Neuron (in vitro differentiated cells): ENCODE measurements at regions not wholly inside any gene's neighbourhood (a gene's known extent, or its start where the extent isn't known, plus 50 kb on each side); places are given as distances from the start of the nearest gene placed in this dataset.
"Not testable (repeated sequence)": the region's sequence is repeated elsewhere in the genome, so short reads cannot be mapped to it uniquely, and the experiment has no call there.

Source experiments
- H2AFZ ChIP-seq: one replicate; pipeline ENCODE4 v1.6.1; 2013; ENCODE audit warnings: low read depth, mild to moderate bottlenecking, inconsistent platforms, low read length, moderate library complexity
- H3K27me3 ChIP-seq: one replicate; pipeline ENCODE4 v1.6.1; 2013; ENCODE audit warnings: low read length; ENCODE audit not compliant: insufficient read depth
- H3K36me3 ChIP-seq: one replicate; pipeline ENCODE4 v1.6.1; 2013; ENCODE audit warnings: low read length; ENCODE audit not compliant: insufficient read depth
- H3K4me1 ChIP-seq: one replicate; pipeline ENCODE4 v1.6.1; 2013; ENCODE audit warnings: low read length; ENCODE audit not compliant: insufficient read depth
- H3K4me3 ChIP-seq: 2 replicates; pipeline ENCODE4 v1.5.1; 2013; ENCODE audit warnings: mild to moderate bottlenecking, low read length, moderate library complexity
- H3K9me3 ChIP-seq: one replicate; pipeline ENCODE4 v1.6.1; 2013; ENCODE audit warnings: low read length

DNA sequence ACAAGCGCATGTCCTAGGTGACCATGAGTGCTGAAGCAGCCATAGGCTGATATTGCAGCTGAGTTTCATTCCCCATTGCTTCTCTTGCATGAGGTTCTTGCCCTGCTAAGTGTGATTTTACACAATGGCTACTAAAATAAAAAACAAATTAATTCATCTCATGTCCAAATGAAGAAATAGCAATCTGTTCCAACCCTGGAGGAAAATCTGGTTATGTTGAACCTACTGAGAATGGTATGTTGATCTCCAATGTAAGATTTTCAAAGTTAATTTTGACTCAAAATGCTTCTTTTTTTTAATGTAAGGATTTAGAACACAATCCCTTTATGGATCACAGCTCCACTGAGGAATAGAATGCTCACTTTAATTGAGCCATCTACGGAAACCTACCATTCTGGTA, 254.2 kb upstream of the CRBN start:
- H3K4me1 ChIP-seq: no peaks in the 10 kb centered on the region
- H3K9me3 ChIP-seq: no peaks in the 10 kb centered on the region
- peaks cover 2% of the 10 kb centered on the region for H3K27me3 ChIP-seq
- H3K4me3 ChIP-seq: no peak overlapping the region
- H2AFZ ChIP-seq: no peak overlapping the region
- no peaks in the 10 kb centered on the region for H3K36me3 ChIP-seq

DNA sequence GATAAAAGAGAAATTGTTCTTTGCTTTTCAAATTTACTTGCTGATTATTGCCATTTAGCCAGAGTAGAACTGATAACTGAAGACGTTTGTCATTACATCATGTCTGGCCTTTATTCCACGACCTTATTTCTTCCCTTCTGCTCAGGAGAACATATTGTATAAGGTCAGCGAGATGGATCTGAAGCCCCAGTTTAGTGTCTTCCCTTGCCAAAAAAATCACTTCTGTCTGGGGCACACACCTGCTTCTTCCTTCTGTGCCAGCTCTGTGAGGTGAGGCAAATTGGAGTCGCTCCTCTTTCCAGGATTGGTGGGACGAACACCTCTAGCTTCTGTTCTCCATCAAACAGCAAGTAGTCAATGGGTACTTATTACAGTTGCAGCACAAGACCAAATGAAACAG, 250.3 kb upstream of the CRBN start:
- H3K27me3 ChIP-seq: peaks cover 2% of the 10 kb centered on the region
- H3K36me3 ChIP-seq: no peaks in the 10 kb centered on the region
- H3K4me1 ChIP-seq: no peaks in the 10 kb centered on the region
- H3K9me3 ChIP-seq: no peaks in the 10 kb centered on the region
- H2AFZ ChIP-seq: no peak overlapping the region
- no peak overlapping the region for H3K4me3 ChIP-seq

DNA sequence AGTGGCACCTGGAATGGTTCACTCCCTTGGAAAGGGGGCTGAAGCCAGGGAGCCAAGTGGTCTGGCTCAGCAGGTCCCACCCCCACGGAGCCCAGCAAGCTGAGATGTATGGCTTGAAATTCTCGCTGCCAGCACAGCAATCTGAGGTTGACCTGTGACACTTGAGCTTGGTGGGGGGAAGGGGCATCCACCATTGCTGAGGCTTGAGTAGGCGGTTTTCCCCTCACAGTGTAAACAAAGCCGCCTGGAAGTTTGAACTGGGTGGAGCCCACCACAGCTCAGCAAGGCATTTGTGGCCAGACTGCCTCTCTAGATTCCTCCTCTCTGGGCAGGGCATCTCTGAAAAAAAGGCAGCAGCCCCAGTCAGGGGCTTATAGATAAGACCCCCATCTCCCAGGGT, 228.2 kb upstream of the CRBN start:
- not testable (repeated sequence) for H2AFZ ChIP-seq, H3K9me3 ChIP-seq, H3K36me3 ChIP-seq, H3K27me3 ChIP-seq, H3K4me3 ChIP-seq
- peaks cover 12% of the 10 kb centered on the region for H3K4me1 ChIP-seq

DNA sequence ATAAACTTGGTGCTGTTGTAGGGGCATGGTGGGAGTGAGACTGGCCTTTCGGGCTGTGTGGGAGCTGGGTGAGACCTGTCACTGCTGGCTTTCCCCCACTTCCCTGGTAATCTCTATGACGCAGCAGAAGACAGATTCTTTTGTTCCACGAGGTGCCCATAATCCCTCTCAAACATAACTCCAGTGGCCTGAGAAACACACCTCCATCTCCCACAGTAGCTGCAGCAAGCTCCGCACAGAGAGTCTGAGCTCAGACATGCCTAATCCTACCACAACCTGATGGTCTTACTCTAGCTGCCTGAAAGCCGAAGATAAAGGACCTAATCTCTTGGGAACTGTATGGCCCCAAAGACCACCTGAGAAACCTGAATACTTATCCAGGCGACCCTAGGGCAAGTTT, 225.6 kb upstream of the CRBN start:
- peaks cover 12% of the 10 kb centered on the region for H3K4me1 ChIP-seq
- no peaks in the 10 kb centered on the region for H3K36me3 ChIP-seq
- H3K27me3 ChIP-seq: no peaks in the 10 kb centered on the region
- H3K4me3 ChIP-seq: no peak overlapping the region
- no peak overlapping the region for H2AFZ ChIP-seq
- peaks cover 14% of the 10 kb centered on the region for H3K9me3 ChIP-seq

DNA sequence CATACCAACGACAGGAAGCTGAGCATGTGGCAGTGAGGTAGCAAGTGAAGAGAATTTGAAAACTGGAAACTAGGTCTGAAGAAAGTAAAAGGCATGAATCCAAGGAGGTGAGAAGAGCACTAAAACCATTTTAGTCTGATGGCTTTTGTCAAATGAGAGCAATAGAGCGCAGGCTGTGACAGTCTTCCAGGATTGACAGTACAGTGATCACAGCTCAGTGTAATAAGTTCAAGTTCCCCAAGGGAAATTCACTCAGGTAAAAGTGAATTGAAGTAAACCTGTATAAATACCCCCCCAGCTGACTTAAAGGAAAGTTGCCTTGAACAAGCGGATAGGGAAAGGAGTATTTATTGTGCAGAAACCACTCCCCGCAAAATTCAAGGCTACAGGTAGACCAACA, 224.2 kb upstream of the CRBN start:
- H3K4me1 ChIP-seq: peaks cover 15% of the 10 kb centered on the region
- no peak overlapping the region for H3K4me3 ChIP-seq
- H3K36me3 ChIP-seq: no peaks in the 10 kb centered on the region
- H3K27me3 ChIP-seq: no peaks in the 10 kb centered on the region
- no peak overlapping the region for H2AFZ ChIP-seq
- peaks cover 18% of the 10 kb centered on the region for H3K9me3 ChIP-seq

DNA sequence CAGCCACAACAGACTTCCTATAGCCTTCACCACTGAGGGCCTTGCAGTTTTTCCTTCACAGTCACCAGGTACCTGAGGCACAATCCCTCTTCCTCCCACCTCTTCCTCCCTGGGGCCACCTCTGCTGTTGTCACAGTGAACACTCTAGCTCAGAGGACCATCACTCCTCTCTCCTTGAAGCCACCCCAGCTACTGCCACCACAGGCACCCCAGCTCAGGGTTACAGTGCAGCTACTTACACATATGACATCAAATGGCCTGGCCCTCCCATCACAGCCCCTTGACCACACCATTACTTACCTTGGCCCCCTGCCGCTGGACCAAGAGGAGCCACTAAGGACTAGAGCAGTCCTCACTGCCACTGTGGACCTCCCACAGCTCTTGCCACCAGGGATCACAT, 213.5 kb upstream of the CRBN start:
- H3K9me3 ChIP-seq: peaks cover 2% of the 10 kb centered on the region
- H2AFZ ChIP-seq: no peak overlapping the region
- H3K4me3 ChIP-seq: peak overlapping the region; percentile 6
- H3K27me3 ChIP-seq: no peaks in the 10 kb centered on the region
- peaks cover 25% of the 10 kb centered on the region for H3K4me1 ChIP-seq
- H3K36me3 ChIP-seq: no peaks in the 10 kb centered on the region

DNA sequence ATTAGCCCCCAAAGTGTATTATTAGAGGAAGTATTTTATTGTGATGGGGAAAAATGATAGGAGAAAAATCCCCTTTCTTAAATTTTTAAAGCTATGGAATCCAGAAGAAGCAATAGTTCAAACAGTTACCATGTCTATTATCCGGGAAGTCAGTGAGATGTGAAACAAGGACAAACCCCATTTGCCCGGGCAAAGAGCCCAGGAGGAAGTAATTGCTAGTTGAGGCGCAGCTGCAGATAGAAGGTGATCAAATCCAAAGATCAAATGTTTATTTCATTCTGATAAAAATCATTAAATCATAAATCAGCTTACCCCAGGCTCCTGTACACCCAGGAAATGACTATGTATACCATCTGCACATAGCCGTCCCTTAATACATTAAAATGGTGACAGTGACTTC, 204.0 kb upstream of the CRBN start:
- Histone ChIP-seq H3K27me3 (no peaks in the 10 kb centered on the region), H3K36me3 (no peaks in the 10 kb centered on the region), H3K9me3 (no peaks in the 10 kb centered on the region), H3K4me3 (no peak overlapping the region), H3K4me1 (no peaks in the 10 kb centered on the region), H2AFZ (no peak overlapping the region)

DNA sequence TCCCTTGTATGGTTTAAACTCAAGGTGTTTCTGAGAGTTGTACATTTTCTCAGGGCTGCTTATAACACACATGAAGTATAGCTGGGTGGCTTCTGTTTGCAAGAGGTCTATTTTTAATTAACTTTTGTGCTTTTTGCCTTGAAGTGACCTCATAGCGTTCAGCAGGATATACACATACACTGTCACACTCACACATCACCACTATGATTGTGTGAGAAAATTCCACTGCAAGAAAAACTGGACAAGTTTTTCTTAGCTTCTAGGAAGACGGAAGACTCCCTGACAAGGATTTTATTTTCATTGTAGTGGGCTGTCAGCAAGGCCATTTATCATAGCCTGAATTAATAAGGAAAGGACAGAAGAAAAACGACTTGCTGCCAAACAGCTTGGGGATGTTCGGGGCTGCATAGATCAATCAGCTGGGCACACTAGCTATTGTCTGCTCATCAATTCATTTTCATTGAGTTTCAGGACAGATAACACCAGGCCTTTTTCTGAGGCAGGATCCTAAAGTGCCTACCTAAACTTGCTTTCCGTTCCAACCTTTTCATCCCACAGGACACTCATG, 192.8 kb upstream of the CRBN start:
- Histone ChIP-seq H3K4me1 (no peaks in the 10 kb centered on the region), H3K9me3 (peaks cover 3% of the 10 kb centered on the region), H3K4me3 (no peak overlapping the region), H2AFZ (no peak overlapping the region), H3K27me3 (no peaks in the 10 kb centered on the region), H3K36me3 (no peaks in the 10 kb centered on the region)

DNA sequence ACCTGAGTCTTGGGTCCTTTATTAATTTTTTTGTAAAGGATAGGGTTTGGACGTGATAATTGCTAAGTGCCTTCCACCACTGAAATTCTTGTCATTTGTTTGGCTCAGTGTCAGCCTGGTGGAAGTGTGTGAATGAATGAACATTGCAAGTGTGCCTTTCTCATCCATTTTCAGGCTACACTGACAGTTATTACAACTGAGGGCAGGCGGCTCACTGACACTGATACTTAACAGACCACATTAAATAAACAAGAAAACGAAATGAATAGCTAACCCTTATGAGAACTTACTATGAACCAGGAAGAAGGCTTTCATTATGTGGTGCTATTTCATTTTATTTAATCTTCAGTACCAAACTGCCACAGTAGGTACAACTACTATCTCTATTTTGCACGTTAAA, 188.8 kb upstream of the CRBN start:
- Histone ChIP-seq H3K4me3 (no peak overlapping the region), H2AFZ (no peak overlapping the region), H3K27me3 (no peaks in the 10 kb centered on the region), H3K36me3 (no peaks in the 10 kb centered on the region), H3K4me1 (no peaks in the 10 kb centered on the region), H3K9me3 (no peaks in the 10 kb centered on the region)

DNA sequence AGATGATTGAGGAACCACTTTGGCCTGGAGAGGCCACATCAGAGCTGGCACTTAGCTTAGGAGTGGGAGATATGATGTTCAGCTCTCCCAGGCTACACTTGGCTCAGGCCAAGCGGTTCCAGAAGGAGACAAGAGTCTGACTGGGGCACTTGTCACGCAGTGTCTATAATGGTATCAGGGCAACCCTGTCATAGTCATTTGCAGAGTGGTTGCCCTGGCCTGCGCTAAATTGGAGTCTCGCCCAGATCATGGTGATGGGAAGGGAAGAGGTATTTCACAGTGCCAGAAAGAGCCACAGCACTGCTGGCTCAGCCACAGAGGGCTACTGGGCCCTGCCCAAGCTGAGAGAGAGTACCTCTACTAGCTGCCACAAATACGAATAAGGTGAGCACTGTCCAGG, 186.9 kb upstream of the CRBN start:
- no peaks in the 10 kb centered on the region for H3K9me3 ChIP-seq

DNA sequence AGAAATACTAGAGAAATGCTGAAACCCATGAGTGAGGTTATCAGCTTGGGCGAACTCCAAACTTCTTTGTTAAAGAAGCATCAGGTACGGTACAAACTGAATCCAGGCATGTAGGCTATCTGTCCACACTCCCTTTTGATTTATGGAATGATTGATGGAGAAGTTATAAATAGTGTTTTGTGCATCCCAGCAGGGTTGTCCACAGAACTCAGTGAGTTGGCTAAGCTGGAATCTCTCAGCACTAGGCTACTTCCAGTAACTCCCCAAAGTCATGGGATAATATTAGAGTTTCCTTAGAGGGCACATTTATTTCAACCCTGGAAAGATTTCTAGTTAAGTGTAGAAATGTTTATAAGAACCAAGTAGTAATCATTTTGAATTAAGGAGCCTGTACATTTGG, 186.2 kb upstream of the CRBN start:
- no peaks in the 10 kb centered on the region for H3K36me3 ChIP-seq
- no peak overlapping the region for H3K4me3 ChIP-seq
- no peaks in the 10 kb centered on the region for H3K4me1 ChIP-seq
- no peaks in the 10 kb centered on the region for H3K27me3 ChIP-seq
- no peaks in the 10 kb centered on the region for H3K9me3 ChIP-seq
- H2AFZ ChIP-seq: no peak overlapping the region

More for the DNA sequence above, 186.9 kb upstream of the CRBN start:
- H3K36me3 ChIP-seq: no peaks in the 10 kb centered on the region
- no peak overlapping the region for H3K4me3 ChIP-seq
- no peaks in the 10 kb centered on the region for H3K4me1 ChIP-seq
- no peak overlapping the region for H2AFZ ChIP-seq
- H3K27me3 ChIP-seq: no peaks in the 10 kb centered on the region

DNA sequence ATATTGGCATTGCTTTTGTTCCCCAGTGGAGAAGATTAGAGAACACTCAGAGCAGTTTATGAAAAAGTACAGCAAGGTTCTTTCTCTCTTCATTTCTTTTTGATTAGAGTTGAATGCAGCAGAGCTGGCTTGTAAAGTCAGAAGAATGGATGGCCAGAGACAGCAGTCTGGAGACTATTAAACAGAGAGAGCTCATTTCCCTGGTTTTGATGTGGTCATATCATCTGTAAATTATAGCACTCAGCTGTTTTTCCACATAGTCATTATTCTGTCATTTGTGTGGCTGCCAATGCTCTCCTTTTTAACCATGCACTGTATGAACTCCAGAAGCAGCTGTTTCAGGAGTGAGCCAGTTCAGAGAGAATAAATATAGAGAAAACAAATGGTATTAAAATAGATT, 177.4 kb upstream of the CRBN start:
- Histone ChIP-seq H3K9me3 (no peaks in the 10 kb centered on the region), H3K4me3 (no peak overlapping the region), H3K27me3 (no peaks in the 10 kb centered on the region), H3K36me3 (no peaks in the 10 kb centered on the region), H3K4me1 (no peaks in the 10 kb centered on the region), H2AFZ (no peak overlapping the region)

DNA sequence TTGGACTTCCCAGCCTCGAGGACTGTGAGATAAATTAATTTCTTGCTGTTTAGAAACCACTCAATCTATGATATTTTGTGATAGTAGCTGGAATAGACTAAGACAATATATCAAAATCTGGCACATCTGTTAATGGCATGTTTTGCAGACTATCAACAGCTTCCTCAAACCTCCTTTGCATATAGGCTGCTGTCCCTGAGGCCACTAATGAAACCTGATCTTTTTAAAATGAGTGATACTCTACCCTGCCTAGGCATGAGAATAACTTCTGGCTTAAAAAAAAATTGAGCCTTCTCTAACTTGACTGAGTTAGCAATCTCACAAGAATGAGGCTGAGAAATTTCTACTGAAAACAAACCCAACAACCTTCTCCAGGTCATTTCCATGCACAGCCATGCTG, 176.0 kb upstream of the CRBN start:
- no peaks in the 10 kb centered on the region for H3K27me3 ChIP-seq
- no peaks in the 10 kb centered on the region for H3K4me1 ChIP-seq
- H3K36me3 ChIP-seq: no peaks in the 10 kb centered on the region
- no peak overlapping the region for H2AFZ ChIP-seq
- no peaks in the 10 kb centered on the region for H3K9me3 ChIP-seq
- no peak overlapping the region for H3K4me3 ChIP-seq

DNA sequence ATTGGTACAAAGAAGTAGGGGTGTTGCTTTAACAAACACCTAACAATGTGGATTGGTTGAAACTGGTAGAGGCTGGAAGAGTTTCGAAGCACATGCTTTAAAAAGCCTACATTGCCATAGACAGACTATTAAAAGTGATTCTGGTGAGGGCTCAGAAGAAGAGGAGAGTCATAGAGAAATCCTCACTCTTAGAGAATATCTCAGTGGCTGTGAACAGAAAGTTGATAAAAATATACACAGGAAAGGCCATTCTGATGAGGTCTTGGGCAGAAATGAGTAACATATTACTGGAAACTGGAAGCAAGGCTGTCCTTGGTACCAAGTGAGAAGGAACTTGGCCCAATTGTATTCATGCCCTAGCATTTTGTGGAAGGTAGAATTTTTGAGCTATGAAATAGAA, 173.7 kb upstream of the CRBN start:
- Histone ChIP-seq H3K9me3 (no peaks in the 10 kb centered on the region), H3K27me3 (no peaks in the 10 kb centered on the region), H3K4me3 (no peak overlapping the region), H2AFZ (no peak overlapping the region), H3K36me3 (no peaks in the 10 kb centered on the region), H3K4me1 (no peaks in the 10 kb centered on the region)
